GM23248 (cell line): ENCODE measurements at regions not wholly inside any gene's neighbourhood (a gene's known extent, or its start where the extent isn't known, plus 50 kb on each side); places are given as distances from the start of the nearest gene placed in this dataset.

Source experiments
- EZH2 ChIP-seq: fragments of 200-600 bp; sonication (generic); IDR thresholded peaks from 2 replicates; pipeline ENCODE4 v1.6.1; 2018; ENCODE audit warnings: antibody characterized with exemption, mild to moderate bottlenecking; ENCODE audit not compliant: insufficient read depth, poor library complexity, severe bottlenecking
- EZH2phosphoT487 ChIP-seq: fragments of 200-600 bp; sonication (generic); IDR thresholded peaks from 2 replicates; pipeline ENCODE4 v1.6.1; 2018; ENCODE audit warnings: antibody characterized with exemption, moderate library complexity, mild to moderate bottlenecking, low read depth; ENCODE audit not compliant: insufficient read depth

GRCh38 chr21:36564647-36565046 is 84.7 kb upstream of the CLDN14 start:
- TF ChIP-seq EZH2phosphoT487 = no peak
- TF ChIP-seq EZH2 = no peak
